ENCODE measurements at regions not wholly inside any gene's neighbourhood (a gene's known extent, or its start where the extent isn't known, plus 50 kb on each side); places are given as distances from the start of the nearest gene placed in this dataset.

DNA sequence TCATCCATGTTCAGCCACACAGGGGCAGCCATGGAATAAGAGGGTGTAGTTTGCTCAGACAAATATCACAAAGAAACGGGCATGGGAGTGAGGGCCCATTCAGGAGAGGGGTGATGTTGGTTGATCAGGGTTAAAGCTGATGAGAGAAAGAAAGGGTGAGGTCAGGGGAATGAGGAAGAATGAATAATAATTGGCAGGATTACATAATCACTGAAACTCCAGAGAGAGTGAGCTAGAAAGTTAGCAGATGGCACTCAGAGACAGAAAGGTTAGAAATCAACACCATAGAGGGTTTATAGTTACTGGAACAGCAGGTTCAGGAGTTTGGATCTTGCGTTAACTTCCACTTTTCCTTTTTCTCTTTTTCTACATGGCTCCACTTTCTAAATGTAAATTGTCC, 113.9 kb downstream of the TAF11L14 start (continued):
- no peak for TF ChIP-seq PHF8 (conservative IDR thresholded peaks at IDR 0.05; ENCODE audit: low read depth, low read length)
- TF ChIP-seq, protein P1, sequence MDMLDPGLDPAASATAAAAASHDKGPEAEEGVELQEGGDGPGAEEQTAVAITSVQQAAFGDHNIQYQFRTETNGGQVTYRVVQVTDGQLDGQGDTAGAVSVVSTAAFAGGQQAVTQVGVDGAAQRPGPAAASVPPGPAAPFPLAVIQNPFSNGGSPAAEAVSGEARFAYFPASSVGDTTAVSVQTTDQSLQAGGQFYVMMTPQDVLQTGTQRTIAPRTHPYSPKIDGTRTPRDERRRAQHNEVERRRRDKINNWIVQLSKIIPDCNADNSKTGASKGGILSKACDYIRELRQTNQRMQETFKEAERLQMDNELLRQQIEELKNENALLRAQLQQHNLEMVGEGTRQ (IDR thresholded peaks at IDR 0.05; ENCODE audit: low read length) = no peak
- no peak for TF ChIP-seq TAF1 (IDR thresholded peaks at IDR 0.05; ENCODE audit: low read depth, low read length)
- TF ChIP-seq SUZ12 (IDR thresholded peaks at IDR 0.05; ENCODE audit: low read length) = no peak
- TF ChIP-seq POU5F1 (IDR thresholded peaks at IDR 0.05; ENCODE audit: low read depth, low read length) = no peak
- no peak for TF ChIP-seq POLR2AphosphoS5 (IDR thresholded peaks at IDR 0.05; ENCODE audit: low read depth, low read length)
- TF ChIP-seq HDAC6 (IDR thresholded peaks at IDR 0.05; ENCODE audit: low read depth, low read length) = no peak
- TF ChIP-seq RNF2 (IDR thresholded peaks at IDR 0.05; ENCODE audit: borderline replicate concordance, low read depth, low read length, missing control alignments, poor library complexity, severe bottlenecking) = no peak
- no peak for TF ChIP-seq CBX8 (IDR thresholded peaks at IDR 0.05; ENCODE audit: borderline replicate concordance, low read depth, low read length)

Data from H1 (cell line).